Liver (tissue), 8 donors: ENCODE measurements at regions not wholly inside any gene's neighbourhood (a gene's known extent, or its start where the extent isn't known, plus 50 kb on each side); places are given as distances from the start of the nearest gene placed in this dataset.
A peak's percentile ranks its signal among the peaks of the same experiment; 100 is the strongest.

Source experiments
- DNase-seq: peaks from one replicate; pipeline ENCODE4 v3.0.0-alpha.2; 2017; ENCODE audit warnings: low spot score
- H3K27ac ChIP-seq, 2 donors: one replicate each; pipeline ENCODE4 v1.7.0; 2013; ENCODE audit warnings: inconsistent platforms in 2 of 2, low read length in 2 of 2, control low read depth in 1 of 2, low read depth in 1 of 2, mild to moderate bottlenecking in 1 of 2
- H3K27me3 ChIP-seq, 4 donors: one replicate each; pipeline versions ENCODE4 v1.6.1 to v1.7.0; 2013; ENCODE audit warnings: low read length in 3 of 4, inconsistent platforms in 1 of 4, mild to moderate bottlenecking in 1 of 4, moderate library complexity in 1 of 4; ENCODE audit not compliant: control insufficient read depth in 4 of 4, insufficient read depth in 4 of 4
- H3K36me3 ChIP-seq, 4 donors: one replicate each; pipeline versions ENCODE4 v1.6.1 to v1.7.0; 2013; ENCODE audit warnings: low read length in 3 of 4, mild to moderate bottlenecking in 3 of 4, low read depth in 1 of 4, moderate library complexity in 1 of 4; ENCODE audit not compliant: control insufficient read depth in 4 of 4, insufficient read depth in 3 of 4
- H3K4me1 ChIP-seq, 4 donors: one replicate each; pipeline versions ENCODE4 v1.6.1 to v1.7.0; 2013; ENCODE audit warnings: low read length in 3 of 4, mild to moderate bottlenecking in 3 of 4, moderate library complexity in 1 of 4; ENCODE audit not compliant: control insufficient read depth in 4 of 4, insufficient read depth in 4 of 4
- H3K4me3 ChIP-seq, 3 donors: one replicate each; pipeline versions ENCODE4 v1.6.1 to v1.7.0; 2013; ENCODE audit warnings: low read length in 3 of 3, control low read depth in 1 of 3, low read depth in 1 of 3, mild to moderate bottlenecking in 1 of 3
- H3K9ac ChIP-seq, 2 donors: one replicate each; pipeline ENCODE4 v1.7.0; 2013; ENCODE audit warnings: low read length in 2 of 2, mild to moderate bottlenecking in 2 of 2, moderate library complexity in 2 of 2, control low read depth in 1 of 2, low read depth in 1 of 2
- H3K9me3 ChIP-seq, 4 donors: one replicate each; pipeline versions ENCODE4 v1.6.1 to v1.7.0; 2013; ENCODE audit warnings: low read length in 3 of 4; ENCODE audit not compliant: control insufficient read depth in 4 of 4
- CTCF ChIP-seq: fragments of 150-350 bp; IDR thresholded peaks from 2 replicates; pipeline ENCODE4 v1.5.1; 2017; ENCODE audit warnings: improper control_type of control experiment, low read depth, low read length; ENCODE audit not compliant: missing input control
- FOXA1 ChIP-seq: IDR thresholded peaks from 2 replicates; pipeline ENCODE4 v1.6.1; 2016; ENCODE audit warnings: antibody characterized with exemption
- FOXA2 ChIP-seq: IDR thresholded peaks from 2 replicates; pipeline ENCODE4 v1.6.1; 2016; ENCODE audit warnings: antibody characterized with exemption
- GABPA ChIP-seq, 2 donors: IDR thresholded peaks in 1 of 2; conservative IDR thresholded peaks in 1 of 2; 2 replicates each; pipeline ENCODE4 v1.6.1; 2016; ENCODE audit warnings: antibody characterized with exemption in 2 of 2, mild to moderate bottlenecking in 1 of 2, moderate library complexity in 1 of 2
- HNF4A ChIP-seq, 2 donors: conservative IDR thresholded peaks; 2 replicates each; pipeline ENCODE4 v1.6.1; 2016; ENCODE audit warnings: antibody characterized with exemption in 2 of 2, mild to moderate bottlenecking in 2 of 2
- HNF4G ChIP-seq: IDR thresholded peaks from 2 replicates; pipeline ENCODE4 v1.6.1; 2016; ENCODE audit warnings: antibody characterized with exemption
- JUND ChIP-seq, 2 donors: IDR thresholded peaks; 2 replicates each; pipeline ENCODE4 v1.6.1; 2016; ENCODE audit warnings: antibody characterized with exemption in 2 of 2
- NR2F2 ChIP-seq: IDR thresholded peaks from 2 replicates; pipeline ENCODE4 v1.6.1; 2016; ENCODE audit warnings: antibody characterized with exemption
- RAD21 ChIP-seq, 2 donors: IDR thresholded peaks; 2 replicates each; pipeline ENCODE4 v1.6.1; 2016; ENCODE audit warnings: antibody characterized with exemption in 2 of 2, mild to moderate bottlenecking in 2 of 2
- RXRA ChIP-seq, 2 donors: IDR thresholded peaks; 2 replicates each; pipeline ENCODE4 v1.6.1; 2017 to 2018; ENCODE audit warnings: antibody characterized with exemption in 2 of 2, mild to moderate bottlenecking in 1 of 2
- SP1 ChIP-seq: IDR thresholded peaks from 2 replicates; pipeline ENCODE4 v1.6.1; 2018; ENCODE audit warnings: antibody characterized with exemption, mild to moderate bottlenecking
- TAF1 ChIP-seq: conservative IDR thresholded peaks from 2 replicates; pipeline ENCODE4 v1.6.1; 2016; ENCODE audit warnings: antibody characterized with exemption, mild to moderate bottlenecking
- YY1 ChIP-seq: IDR thresholded peaks from 2 replicates; pipeline ENCODE4 v1.6.1; 2016; ENCODE audit warnings: antibody characterized with exemption, mild to moderate bottlenecking
- WGBS: extraction: QIAGEN DNeasy Blood & Tissue Kit; methylation state at CpG from one replicate; pipeline ENCODE4 v1.1.7; 2013; 5-methylcytosine and 5-hydroxymethylcytosine counted together
- TF ChIP-seq, protein P1 (sequence below): IDR thresholded peaks from 2 replicates; pipeline ENCODE4 v1.6.1; 2016; ENCODE audit warnings: antibody characterized with exemption, mild to moderate bottlenecking
- TF ChIP-seq, protein P2 (sequence below): IDR thresholded peaks from 2 replicates; pipeline ENCODE4 v1.6.1; 2016; ENCODE audit warnings: antibody characterized with exemption
- TF ChIP-seq, protein P3 (sequence below): IDR thresholded peaks from 2 replicates; pipeline ENCODE4 v1.6.1; 2016; ENCODE audit warnings: antibody characterized with exemption
- donor health status: healthy.
- donor health status: healthy.
- donor health status: healthy.
- donor health status: healthy.
- donor health status: healthy.

DNA sequence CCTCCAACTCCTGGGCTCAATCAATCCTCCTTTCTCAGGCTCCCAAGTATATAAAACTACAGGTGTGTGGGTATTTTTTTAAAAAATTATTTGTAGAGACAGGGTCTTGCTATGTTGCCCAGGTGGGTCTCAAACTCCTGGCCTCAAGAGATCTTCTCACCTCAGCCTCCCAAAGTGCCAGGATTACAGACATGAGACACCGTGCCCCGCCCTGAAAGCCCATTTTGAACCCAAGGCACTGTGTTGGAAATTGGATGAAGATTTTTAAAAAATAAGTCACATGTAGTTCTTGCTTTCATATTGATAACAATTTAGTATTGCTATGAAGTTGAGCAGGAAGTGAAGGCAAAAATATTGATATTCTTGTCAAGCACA lies 472.5 kb upstream of the TNP1 start:
- H3K27ac ChIP-seq = no peak overlapping the region
- H3K4me3 ChIP-seq = no peak overlapping the region
- WGBS = 95% methylated on average over 2 of the region's 2 CpGs
- no peaks in the 10 kb centered on the region for H3K9me3 ChIP-seq
- no peaks in the 10 kb centered on the region for H3K27me3 ChIP-seq
- H3K36me3 ChIP-seq = no peaks in the 10 kb centered on the region
- no peak overlapping the region for H3K9ac ChIP-seq
- no peak for DNase-seq
- peaks cover 0 to 5% (median 0%) of the 10 kb centered on the region in 4 donors for H3K4me1 ChIP-seq
- TF ChIP-seq JUND (IDR thresholded peaks at IDR 0.05) = no peak
- TF ChIP-seq, protein P1, sequence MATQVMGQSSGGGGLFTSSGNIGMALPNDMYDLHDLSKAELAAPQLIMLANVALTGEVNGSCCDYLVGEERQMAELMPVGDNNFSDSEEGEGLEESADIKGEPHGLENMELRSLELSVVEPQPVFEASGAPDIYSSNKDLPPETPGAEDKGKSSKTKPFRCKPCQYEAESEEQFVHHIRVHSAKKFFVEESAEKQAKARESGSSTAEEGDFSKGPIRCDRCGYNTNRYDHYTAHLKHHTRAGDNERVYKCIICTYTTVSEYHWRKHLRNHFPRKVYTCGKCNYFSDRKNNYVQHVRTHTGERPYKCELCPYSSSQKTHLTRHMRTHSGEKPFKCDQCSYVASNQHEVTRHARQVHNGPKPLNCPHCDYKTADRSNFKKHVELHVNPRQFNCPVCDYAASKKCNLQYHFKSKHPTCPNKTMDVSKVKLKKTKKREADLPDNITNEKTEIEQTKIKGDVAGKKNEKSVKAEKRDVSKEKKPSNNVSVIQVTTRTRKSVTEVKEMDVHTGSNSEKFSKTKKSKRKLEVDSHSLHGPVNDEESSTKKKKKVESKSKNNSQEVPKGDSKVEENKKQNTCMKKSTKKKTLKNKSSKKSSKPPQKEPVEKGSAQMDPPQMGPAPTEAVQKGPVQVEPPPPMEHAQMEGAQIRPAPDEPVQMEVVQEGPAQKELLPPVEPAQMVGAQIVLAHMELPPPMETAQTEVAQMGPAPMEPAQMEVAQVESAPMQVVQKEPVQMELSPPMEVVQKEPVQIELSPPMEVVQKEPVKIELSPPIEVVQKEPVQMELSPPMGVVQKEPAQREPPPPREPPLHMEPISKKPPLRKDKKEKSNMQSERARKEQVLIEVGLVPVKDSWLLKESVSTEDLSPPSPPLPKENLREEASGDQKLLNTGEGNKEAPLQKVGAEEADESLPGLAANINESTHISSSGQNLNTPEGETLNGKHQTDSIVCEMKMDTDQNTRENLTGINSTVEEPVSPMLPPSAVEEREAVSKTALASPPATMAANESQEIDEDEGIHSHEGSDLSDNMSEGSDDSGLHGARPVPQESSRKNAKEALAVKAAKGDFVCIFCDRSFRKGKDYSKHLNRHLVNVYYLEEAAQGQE = no peak
- TF ChIP-seq, protein P2, sequence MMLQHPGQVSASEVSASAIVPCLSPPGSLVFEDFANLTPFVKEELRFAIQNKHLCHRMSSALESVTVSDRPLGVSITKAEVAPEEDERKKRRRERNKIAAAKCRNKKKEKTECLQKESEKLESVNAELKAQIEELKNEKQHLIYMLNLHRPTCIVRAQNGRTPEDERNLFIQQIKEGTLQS = no peak
- TF ChIP-seq CTCF = no peak

GRCh38 chr2:217331523-217332416 lies 471.9 kb upstream of the TNP1 start:
- WGBS = 32% methylated on average over 3 of the region's 3 CpGs
- Histone ChIP-seq H3K36me3 (no peaks in the 10 kb centered on the region), H3K27ac (no peak overlapping the region), H3K27me3 (no peaks in the 10 kb centered on the region), H3K4me1 (peaks cover 0 to 5% (median 0%) of the 10 kb centered on the region in 4 donors), H3K9ac (no peak overlapping the region), H3K4me3 (no peak overlapping the region), H3K9me3 (no peaks in the 10 kb centered on the region)
- TF ChIP-seq SP1 = peak; percentile 13
- no peak for TF ChIP-seq HNF4G
- no peak for TF ChIP-seq TAF1
- TF ChIP-seq HNF4A (conservative IDR thresholded peaks at IDR 0.05) = no peak
- TF ChIP-seq RXRA (IDR thresholded peaks at IDR 0.05) = peak in 1 of 2 donors; percentile 31
- no peak for TF ChIP-seq CTCF
- TF ChIP-seq, protein P3, sequence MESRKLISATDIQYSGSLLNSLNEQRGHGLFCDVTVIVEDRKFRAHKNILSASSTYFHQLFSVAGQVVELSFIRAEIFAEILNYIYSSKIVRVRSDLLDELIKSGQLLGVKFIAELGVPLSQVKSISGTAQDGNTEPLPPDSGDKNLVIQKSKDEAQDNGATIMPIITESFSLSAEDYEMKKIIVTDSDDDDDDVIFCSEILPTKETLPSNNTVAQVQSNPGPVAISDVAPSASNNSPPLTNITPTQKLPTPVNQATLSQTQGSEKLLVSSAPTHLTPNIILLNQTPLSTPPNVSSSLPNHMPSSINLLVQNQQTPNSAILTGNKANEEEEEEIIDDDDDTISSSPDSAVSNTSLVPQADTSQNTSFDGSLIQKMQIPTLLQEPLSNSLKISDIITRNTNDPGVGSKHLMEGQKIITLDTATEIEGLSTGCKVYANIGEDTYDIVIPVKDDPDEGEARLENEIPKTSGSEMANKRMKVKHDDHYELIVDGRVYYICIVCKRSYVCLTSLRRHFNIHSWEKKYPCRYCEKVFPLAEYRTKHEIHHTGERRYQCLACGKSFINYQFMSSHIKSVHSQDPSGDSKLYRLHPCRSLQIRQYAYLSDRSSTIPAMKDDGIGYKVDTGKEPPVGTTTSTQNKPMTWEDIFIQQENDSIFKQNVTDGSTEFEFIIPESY = no peak
- no peak for TF ChIP-seq YY1
- TF ChIP-seq NR2F2 = peak; percentile 14
- TF ChIP-seq RAD21 (IDR thresholded peaks at IDR 0.05) = no peak
- no peak for TF ChIP-seq GABPA (IDR thresholded peaks at IDR 0.05 in 1 of 2, conservative IDR thresholded peaks at IDR 0.05 in 1 of 2)
- TF ChIP-seq, protein P2 = no peak
- no peak for TF ChIP-seq JUND (IDR thresholded peaks at IDR 0.05)
- TF ChIP-seq FOXA2 = no peak
- no peak for TF ChIP-seq FOXA1
- TF ChIP-seq, protein P1 = no peak
- DNase-seq = no peak
